Lower leg skin (tissue), 3 donors: ENCODE measurements at regions not wholly inside any gene's neighbourhood (a gene's known extent, or its start where the extent isn't known, plus 50 kb on each side); places are given as distances from the start of the nearest gene placed in this dataset.

Source experiments
- POLR2A ChIP-seq, 2 donors: fragments of 450-650 bp; IDR thresholded peaks; one replicate each; pipeline ENCODE4 v1.6.1; 2016 to 2017; ENCODE audit warnings: antibody characterized with exemption in 2 of 2, mild to moderate bottlenecking in 1 of 2, moderate library complexity in 1 of 2
- TF ChIP-seq, protein P1 (sequence below), 3 donors: fragments of 450-650 bp; IDR thresholded peaks; one replicate each; pipeline ENCODE4 v1.5.1; 2016; ENCODE audit warnings: antibody characterized with exemption in 3 of 3, mild to moderate bottlenecking in 3 of 3, moderate library complexity in 2 of 3

- TF ChIP-seq, protein P1, sequence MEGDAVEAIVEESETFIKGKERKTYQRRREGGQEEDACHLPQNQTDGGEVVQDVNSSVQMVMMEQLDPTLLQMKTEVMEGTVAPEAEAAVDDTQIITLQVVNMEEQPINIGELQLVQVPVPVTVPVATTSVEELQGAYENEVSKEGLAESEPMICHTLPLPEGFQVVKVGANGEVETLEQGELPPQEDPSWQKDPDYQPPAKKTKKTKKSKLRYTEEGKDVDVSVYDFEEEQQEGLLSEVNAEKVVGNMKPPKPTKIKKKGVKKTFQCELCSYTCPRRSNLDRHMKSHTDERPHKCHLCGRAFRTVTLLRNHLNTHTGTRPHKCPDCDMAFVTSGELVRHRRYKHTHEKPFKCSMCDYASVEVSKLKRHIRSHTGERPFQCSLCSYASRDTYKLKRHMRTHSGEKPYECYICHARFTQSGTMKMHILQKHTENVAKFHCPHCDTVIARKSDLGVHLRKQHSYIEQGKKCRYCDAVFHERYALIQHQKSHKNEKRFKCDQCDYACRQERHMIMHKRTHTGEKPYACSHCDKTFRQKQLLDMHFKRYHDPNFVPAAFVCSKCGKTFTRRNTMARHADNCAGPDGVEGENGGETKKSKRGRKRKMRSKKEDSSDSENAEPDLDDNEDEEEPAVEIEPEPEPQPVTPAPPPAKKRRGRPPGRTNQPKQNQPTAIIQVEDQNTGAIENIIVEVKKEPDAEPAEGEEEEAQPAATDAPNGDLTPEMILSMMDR (IDR thresholded peaks at IDR 0.05): no peak
- no peak for TF ChIP-seq POLR2A (IDR thresholded peaks at IDR 0.05)
These were observed 179.6 kb upstream of the RBPJ start for GRCh38 chr4:26141051-26141721.
